ENCODE measurements at regions not wholly inside any gene's neighbourhood (a gene's known extent, or its start where the extent isn't known, plus 50 kb on each side); places are given as distances from the start of the nearest gene placed in this dataset.

DNA sequence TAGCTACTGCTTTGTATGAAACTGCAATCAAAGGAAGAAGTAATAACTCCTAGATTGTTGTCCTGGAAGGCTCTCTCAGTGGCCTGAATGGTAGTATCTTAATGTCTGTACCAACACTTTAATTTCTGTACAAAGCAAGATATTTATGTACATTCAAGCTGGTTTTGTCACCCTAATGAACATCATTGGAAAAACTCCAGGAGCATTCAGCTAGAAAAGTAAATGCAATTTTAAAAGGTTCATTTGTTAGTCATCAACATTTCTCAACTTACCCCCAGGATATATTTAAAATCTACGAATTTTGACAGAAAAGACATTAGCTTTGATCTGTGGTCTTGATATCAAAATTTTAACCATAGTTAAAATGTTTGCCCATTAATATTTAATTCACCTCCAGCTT is 80.0 kb upstream of the FGF13 start:
- TF ChIP-seq, protein P1, sequence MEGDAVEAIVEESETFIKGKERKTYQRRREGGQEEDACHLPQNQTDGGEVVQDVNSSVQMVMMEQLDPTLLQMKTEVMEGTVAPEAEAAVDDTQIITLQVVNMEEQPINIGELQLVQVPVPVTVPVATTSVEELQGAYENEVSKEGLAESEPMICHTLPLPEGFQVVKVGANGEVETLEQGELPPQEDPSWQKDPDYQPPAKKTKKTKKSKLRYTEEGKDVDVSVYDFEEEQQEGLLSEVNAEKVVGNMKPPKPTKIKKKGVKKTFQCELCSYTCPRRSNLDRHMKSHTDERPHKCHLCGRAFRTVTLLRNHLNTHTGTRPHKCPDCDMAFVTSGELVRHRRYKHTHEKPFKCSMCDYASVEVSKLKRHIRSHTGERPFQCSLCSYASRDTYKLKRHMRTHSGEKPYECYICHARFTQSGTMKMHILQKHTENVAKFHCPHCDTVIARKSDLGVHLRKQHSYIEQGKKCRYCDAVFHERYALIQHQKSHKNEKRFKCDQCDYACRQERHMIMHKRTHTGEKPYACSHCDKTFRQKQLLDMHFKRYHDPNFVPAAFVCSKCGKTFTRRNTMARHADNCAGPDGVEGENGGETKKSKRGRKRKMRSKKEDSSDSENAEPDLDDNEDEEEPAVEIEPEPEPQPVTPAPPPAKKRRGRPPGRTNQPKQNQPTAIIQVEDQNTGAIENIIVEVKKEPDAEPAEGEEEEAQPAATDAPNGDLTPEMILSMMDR (IDR thresholded peaks at IDR 0.05), result no peak
- no peak for TF ChIP-seq EZH2 (IDR thresholded peaks at IDR 0.05; ENCODE audit: borderline replicate concordance, insufficient read depth, low read depth, low read length, poor library complexity, severe bottlenecking)
